ENCODE measurements at regions not wholly inside any gene's neighbourhood (a gene's known extent, or its start where the extent isn't known, plus 50 kb on each side); places are given as distances from the start of the nearest gene placed in this dataset.
"Not testable (repeated sequence)": the region's sequence is repeated elsewhere in the genome, so short reads cannot be mapped to it uniquely, and the experiment has no call there.

DNA sequence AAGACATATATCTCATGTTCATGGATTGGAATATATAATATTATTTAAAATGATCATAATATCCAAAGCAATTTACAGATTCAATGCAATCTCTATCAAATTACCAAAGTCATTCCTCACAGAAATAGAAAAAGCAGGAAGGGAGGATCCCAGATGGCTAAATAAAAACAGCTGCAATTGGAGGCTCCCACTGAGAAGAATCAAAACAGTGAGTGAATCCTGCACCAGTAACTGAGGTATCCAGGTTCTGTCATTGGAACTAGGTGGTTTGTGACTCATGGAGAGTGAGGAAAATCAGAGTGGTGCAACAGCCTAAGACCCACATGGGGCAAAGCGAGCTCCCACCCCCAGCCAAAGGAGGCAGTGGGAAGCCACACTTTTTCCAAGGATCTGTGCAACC lies 128.4 kb downstream of the MTERF1 start:
- no peaks in the 10 kb centered on the region for H3K36me3 ChIP-seq (ENCODE audit: insufficient read depth, low read length)
- H3K4me1 ChIP-seq (ENCODE audit: insufficient read depth, low read length, poor library complexity, severe bottlenecking) = no peaks in the 10 kb centered on the region
- no peak overlapping the region for H2AFZ ChIP-seq (ENCODE audit: low read length)
- no peak overlapping the region for H3K4me2 ChIP-seq (ENCODE audit: low read depth, low read length, poor library complexity, severe bottlenecking)
- H3F3A ChIP-seq (ENCODE audit: low read depth) = no peaks in the 10 kb centered on the region
- no peaks in the 10 kb centered on the region for H3K9me2 ChIP-seq (replicated peaks; ENCODE audit: low read depth, low read length)
- no peaks in the 10 kb centered on the region for H3K27me3 ChIP-seq (ENCODE audit: insufficient read depth, low read length, poor library complexity, severe bottlenecking)
- no peak overlapping the region for H3K4me3 ChIP-seq (ENCODE audit: low read length, poor library complexity, severe bottlenecking)
- H3K9me3 ChIP-seq (ENCODE audit: insufficient read depth, low read depth, low read length) = no peaks in the 10 kb centered on the region
- H4K20me1 ChIP-seq (ENCODE audit: insufficient read depth, low read length, poor library complexity, severe bottlenecking) = no peaks in the 10 kb centered on the region
- H3K79me2 ChIP-seq (ENCODE audit: insufficient read depth, low read length) = no peaks in the 10 kb centered on the region
- H3K9ac ChIP-seq (ENCODE audit: low read depth, low read length, poor library complexity, severe bottlenecking) = no peak overlapping the region
- TF ChIP-seq, protein P1, sequence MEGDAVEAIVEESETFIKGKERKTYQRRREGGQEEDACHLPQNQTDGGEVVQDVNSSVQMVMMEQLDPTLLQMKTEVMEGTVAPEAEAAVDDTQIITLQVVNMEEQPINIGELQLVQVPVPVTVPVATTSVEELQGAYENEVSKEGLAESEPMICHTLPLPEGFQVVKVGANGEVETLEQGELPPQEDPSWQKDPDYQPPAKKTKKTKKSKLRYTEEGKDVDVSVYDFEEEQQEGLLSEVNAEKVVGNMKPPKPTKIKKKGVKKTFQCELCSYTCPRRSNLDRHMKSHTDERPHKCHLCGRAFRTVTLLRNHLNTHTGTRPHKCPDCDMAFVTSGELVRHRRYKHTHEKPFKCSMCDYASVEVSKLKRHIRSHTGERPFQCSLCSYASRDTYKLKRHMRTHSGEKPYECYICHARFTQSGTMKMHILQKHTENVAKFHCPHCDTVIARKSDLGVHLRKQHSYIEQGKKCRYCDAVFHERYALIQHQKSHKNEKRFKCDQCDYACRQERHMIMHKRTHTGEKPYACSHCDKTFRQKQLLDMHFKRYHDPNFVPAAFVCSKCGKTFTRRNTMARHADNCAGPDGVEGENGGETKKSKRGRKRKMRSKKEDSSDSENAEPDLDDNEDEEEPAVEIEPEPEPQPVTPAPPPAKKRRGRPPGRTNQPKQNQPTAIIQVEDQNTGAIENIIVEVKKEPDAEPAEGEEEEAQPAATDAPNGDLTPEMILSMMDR (conservative IDR thresholded peaks at IDR 0.05; ENCODE audit: low read length) = no peak
- no peak for TF ChIP-seq EZH2phosphoT487 (IDR thresholded peaks at IDR 0.05; ENCODE audit: borderline replicate concordance)

DNA sequence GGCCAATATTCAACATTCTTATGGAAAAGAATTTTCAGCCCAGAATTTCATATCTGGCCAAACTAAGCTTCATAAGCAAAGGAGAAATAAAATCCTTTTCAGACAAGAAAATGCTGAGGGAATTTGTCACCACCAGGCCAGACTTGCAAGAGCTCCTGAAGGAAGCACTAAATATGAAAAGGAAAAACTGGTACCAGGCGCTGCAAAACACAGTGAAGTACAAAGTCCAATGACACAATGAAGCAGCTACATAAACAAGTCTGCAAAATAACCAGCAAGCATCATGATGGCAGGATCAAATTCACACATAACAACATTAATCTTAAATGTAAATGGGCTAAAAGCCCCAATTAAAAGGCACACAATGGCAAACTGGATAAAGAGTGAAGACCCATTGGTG lies 126.2 kb downstream of the MTERF1 start:
- not testable (repeated sequence) for H3K9ac ChIP-seq (ENCODE audit: low read depth, low read length, poor library complexity, severe bottlenecking); H3K9me2 ChIP-seq (replicated peaks; ENCODE audit: low read depth, low read length); H3K9me3 ChIP-seq (ENCODE audit: insufficient read depth, low read depth, low read length); H3K27me3 ChIP-seq (ENCODE audit: insufficient read depth, low read length, poor library complexity, severe bottlenecking); H2AFZ ChIP-seq (ENCODE audit: low read length); H4K20me1 ChIP-seq (ENCODE audit: insufficient read depth, low read length, poor library complexity, severe bottlenecking); H3F3A ChIP-seq (ENCODE audit: low read depth); H3K4me3 ChIP-seq (ENCODE audit: low read length, poor library complexity, severe bottlenecking); H3K4me1 ChIP-seq (ENCODE audit: insufficient read depth, low read length, poor library complexity, severe bottlenecking); H3K4me2 ChIP-seq (ENCODE audit: low read depth, low read length, poor library complexity, severe bottlenecking); H3K79me2 ChIP-seq (ENCODE audit: insufficient read depth, low read length); H3K36me3 ChIP-seq (ENCODE audit: insufficient read depth, low read length)

DNA sequence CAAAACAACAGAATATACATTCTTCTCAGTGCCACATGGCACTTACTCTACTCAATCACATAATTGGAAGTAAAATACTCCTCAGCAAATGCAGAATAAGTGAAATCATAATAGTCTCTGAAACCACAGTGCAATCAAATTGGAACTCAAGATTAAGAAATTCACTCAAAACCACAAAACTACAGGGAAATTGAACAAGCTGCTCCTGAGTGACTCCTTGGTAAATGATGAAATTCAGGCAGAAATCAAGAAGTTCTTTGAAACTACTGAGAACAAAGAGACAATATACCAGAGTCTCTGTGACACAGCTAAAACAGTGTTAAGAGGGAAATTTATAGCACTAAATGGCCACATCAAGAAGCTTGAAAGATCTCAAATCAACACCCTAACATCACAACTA lies 125.4 kb downstream of the MTERF1 start:
- H3F3A ChIP-seq (ENCODE audit: low read depth); H2AFZ ChIP-seq (ENCODE audit: low read length); H3K79me2 ChIP-seq (ENCODE audit: insufficient read depth, low read length); H3K9me2 ChIP-seq (replicated peaks; ENCODE audit: low read depth, low read length); H3K27me3 ChIP-seq (ENCODE audit: insufficient read depth, low read length, poor library complexity, severe bottlenecking); H3K9ac ChIP-seq (ENCODE audit: low read depth, low read length, poor library complexity, severe bottlenecking); H3K4me2 ChIP-seq (ENCODE audit: low read depth, low read length, poor library complexity, severe bottlenecking); H3K36me3 ChIP-seq (ENCODE audit: insufficient read depth, low read length); H4K20me1 ChIP-seq (ENCODE audit: insufficient read depth, low read length, poor library complexity, severe bottlenecking); H3K9me3 ChIP-seq (ENCODE audit: insufficient read depth, low read depth, low read length); H3K4me1 ChIP-seq (ENCODE audit: insufficient read depth, low read length, poor library complexity, severe bottlenecking); H3K4me3 ChIP-seq (ENCODE audit: low read length, poor library complexity, severe bottlenecking): not testable (repeated sequence)

DNA sequence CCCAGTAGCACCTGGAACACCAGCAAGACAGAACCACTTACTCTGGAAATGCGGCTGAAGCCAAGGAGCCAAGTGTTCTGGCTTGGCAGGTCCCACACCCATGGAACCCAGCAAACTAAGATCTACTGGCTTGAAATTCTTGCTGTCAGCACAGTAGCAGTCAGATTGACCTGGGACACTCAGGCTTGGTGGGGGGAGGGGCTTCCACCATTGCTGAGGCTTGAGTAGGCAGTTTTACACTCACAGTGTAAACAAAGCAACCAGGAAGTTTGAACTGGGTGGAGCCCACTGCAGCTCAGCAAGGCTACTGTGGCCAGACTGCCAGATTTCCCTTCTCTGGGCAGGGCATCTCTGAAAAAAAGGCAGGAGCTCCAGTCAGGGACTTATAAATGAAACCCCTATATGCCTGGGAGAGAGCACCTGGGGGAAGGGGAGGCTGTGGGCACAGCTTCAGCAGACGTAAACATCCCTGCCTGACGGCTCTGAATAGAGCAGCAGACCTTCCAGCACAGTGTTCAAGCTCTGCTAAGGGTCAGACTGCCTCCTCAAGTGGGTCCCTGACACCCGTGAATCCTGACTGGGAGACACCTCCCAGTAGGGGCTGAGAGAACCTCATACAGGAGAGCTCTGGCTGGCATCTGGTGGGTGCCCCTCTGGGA lies 121.2 kb downstream of the MTERF1 start:
- Histone ChIP-seq H3K4me2 (ENCODE audit: low read depth, low read length, poor library complexity, severe bottlenecking) (no peak overlapping the region), H3K9ac (ENCODE audit: low read depth, low read length, poor library complexity, severe bottlenecking) (no peak overlapping the region), H3K9me2 (replicated peaks; ENCODE audit: low read depth, low read length) (no peaks in the 10 kb centered on the region)

More for the DNA sequence above, 121.2 kb downstream of the MTERF1 start:
- no peaks in the 10 kb centered on the region for H4K20me1 ChIP-seq (ENCODE audit: insufficient read depth, low read length, poor library complexity, severe bottlenecking)
- no peak overlapping the region for H2AFZ ChIP-seq (ENCODE audit: low read length)
- H3K79me2 ChIP-seq (ENCODE audit: insufficient read depth, low read length) = no peaks in the 10 kb centered on the region
- H3F3A ChIP-seq (ENCODE audit: low read depth) = no peaks in the 10 kb centered on the region
- no peaks in the 10 kb centered on the region for H3K36me3 ChIP-seq (ENCODE audit: insufficient read depth, low read length)
- no peaks in the 10 kb centered on the region for H3K4me1 ChIP-seq (ENCODE audit: insufficient read depth, low read length, poor library complexity, severe bottlenecking)
- TF ChIP-seq EZH2phosphoT487 (IDR thresholded peaks at IDR 0.05; ENCODE audit: borderline replicate concordance) = no peak
- TF ChIP-seq, protein P1 (conservative IDR thresholded peaks at IDR 0.05; ENCODE audit: low read length) = no peak
- H3K9me3 ChIP-seq (ENCODE audit: insufficient read depth, low read depth, low read length) = no peaks in the 10 kb centered on the region
- H3K4me3 ChIP-seq (ENCODE audit: low read length, poor library complexity, severe bottlenecking) = no peak overlapping the region
- no peaks in the 10 kb centered on the region for H3K27me3 ChIP-seq (ENCODE audit: insufficient read depth, low read length, poor library complexity, severe bottlenecking)
